ENCODE measurements at regions not wholly inside any gene's neighbourhood (a gene's known extent, or its start where the extent isn't known, plus 50 kb on each side); places are given as distances from the start of the nearest gene placed in this dataset.

- intact Hi-C loops (cut with micrococcal nuclease): loop anchor here (10.0 kb wide), 1 partner anchor 308 kb away; no protein-coding TSS in a partner anchor
- 1% methylated on average over 4 of the region's 4 CpGs for WGBS (ENCODE audit: insufficient coverage, low coverage, missing lambda C conversion rate)
- H3K4me3 ChIP-seq: no peak overlapping the region
- no peak overlapping the region for H2AFZ ChIP-seq (ENCODE audit: low read depth, low read length)
- no peak overlapping the region for H3K27ac ChIP-seq (ENCODE audit: extremely low read depth, low read depth, low read length)
- ChIA-PET POLR2A (no interaction called here), CTCF (ENCODE audit: low intra/inter-chr PET ratio) (no interaction called here)
- H3K4me2 ChIP-seq (ENCODE audit: insufficient read depth, low read length): no peak overlapping the region
- ATAC-seq: no peak
- no peak for DNase-seq (ENCODE audit: extremely low read depth in 1 of 4, low spot score in 3 of 4)
- H4K20me1 ChIP-seq (replicated peaks; ENCODE audit: control insufficient read depth, insufficient read depth, low read length): no peaks in the 10 kb centered on the region
- in situ Hi-C loops (cut with MboI): loop anchor here (25.0 kb wide), 1 partner anchor 755 kb away; the partner anchor contains the start of gene DTWD2
- BruUV-seq (replicated peaks): no TSS peak
- TF ChIP-seq ZNF431 (CRISPR knock-in tag; IDR thresholded peaks at IDR 0.05) (no peak), DNMT1 (IDR thresholded peaks at IDR 0.05) (no peak), MEIS2 (IDR thresholded peaks at IDR 0.05; ENCODE audit: partially characterized antibody) (no peak), ZNF609 (CRISPR knock-in tag; IDR thresholded peaks at IDR 0.05; ENCODE audit: borderline replicate concordance) (no peak), BRF1 (IDR thresholded peaks at IDR 0.05; ENCODE audit: borderline replicate concordance, extremely low read depth, insufficient read length) (no peak), ZNF445 (CRISPR knock-in tag; IDR thresholded peaks at IDR 0.05; ENCODE audit: low read depth) (no peak), ZC3H4 (CRISPR knock-in tag; IDR thresholded peaks at IDR 0.05; ENCODE audit: borderline replicate concordance) (no peak), ADNP (tag; IDR thresholded peaks at IDR 0.05) (no peak), TOE1 (IDR thresholded peaks at IDR 0.05; ENCODE audit: borderline replicate concordance) (no peak), TOE1 (CRISPR knock-in tag; IDR thresholded peaks at IDR 0.05; ENCODE audit: borderline replicate concordance, low read depth) (no peak)
- H3K9ac ChIP-seq (ENCODE audit: insufficient read depth in 1 of 2, low read depth in 2 of 2, low read length in 2 of 2): no peak overlapping the region
- H3K9me1 ChIP-seq (ENCODE audit: control insufficient read depth, insufficient read depth, low read length): no peaks in the 10 kb centered on the region
- H3K27me3 ChIP-seq (ENCODE audit: control insufficient read depth in 2 of 2, insufficient read depth in 2 of 2, low read length in 2 of 2): no peaks in the 10 kb centered on the region
- H3K79me2 ChIP-seq (ENCODE audit: control insufficient read depth, insufficient read depth, low read length): no peaks in the 10 kb centered on the region
- peaks cover 0 to 3% of the 10 kb centered on the region in 2 experiments; a peak in 1 of 5 replicates for H3K4me1 ChIP-seq (replicated peaks in 1 of 2; ENCODE audit: control insufficient read depth in 2 of 2, insufficient read depth in 2 of 2, low read length in 2 of 2)
- no peak for FAIRE-seq
- no peaks in the 10 kb centered on the region for H3K9me3 ChIP-seq (replicated peaks; ENCODE audit: control insufficient read depth, insufficient read depth, low read depth, low read length)
- no peaks in the 10 kb centered on the region for H3K36me3 ChIP-seq (ENCODE audit: control insufficient read depth, insufficient read depth, low read length)
Measured at GRCh38 chr5:119742311-119742710, 113.0 kb downstream of the FAM170A start.

Data from K562 (cell line).